Breast epithelium (tissue), 3 donors: ENCODE measurements at regions not wholly inside any gene's neighbourhood (a gene's known extent, or its start where the extent isn't known, plus 50 kb on each side); places are given as distances from the start of the nearest gene placed in this dataset.

Experiments used
- POLR2A ChIP-seq: fragments of 450-650 bp; IDR thresholded peaks from one replicate; pipeline ENCODE4 v1.6.1; 2016; ENCODE audit warnings: antibody characterized with exemption, mild to moderate bottlenecking, moderate library complexity
- POLR2AphosphoS5 ChIP-seq, 3 donors: sonication (generic); formaldehyde crosslinking; IDR thresholded peaks; one replicate each; pipeline ENCODE4 v1.6.1; 2017; ENCODE audit warnings: antibody characterized with exemption in 3 of 3
- TF ChIP-seq, protein P1 (sequence below), 3 donors: fragments of 450-650 bp; IDR thresholded peaks; one replicate each; pipeline ENCODE4 v1.5.1; 2016 to 2017; ENCODE audit warnings: antibody characterized with exemption in 3 of 3, mild to moderate bottlenecking in 3 of 3, moderate library complexity in 3 of 3

DNA sequence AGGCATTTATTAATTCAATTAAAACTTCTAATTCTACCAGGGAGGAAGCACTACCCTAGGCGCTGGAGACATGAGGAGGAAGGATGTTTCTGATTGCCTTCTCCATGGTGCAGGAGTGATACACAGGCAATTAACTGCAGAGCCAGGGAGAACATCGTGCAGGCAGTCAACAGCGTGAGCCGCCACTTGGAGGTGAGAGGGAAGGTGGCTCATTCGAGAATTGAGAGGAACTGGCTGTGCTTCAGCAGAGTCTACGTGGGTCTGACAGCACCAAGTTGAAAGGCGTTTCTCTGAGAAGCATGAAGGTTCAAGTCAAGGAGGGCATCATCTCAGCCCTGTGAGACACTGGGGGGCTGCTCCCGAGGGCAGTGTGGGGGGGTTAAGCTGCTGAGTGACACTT lies 388.7 kb upstream of the MYT1L start:
- TF ChIP-seq POLR2AphosphoS5 (IDR thresholded peaks at IDR 0.05) (no peak), POLR2A (no peak)
- TF ChIP-seq, protein P1, sequence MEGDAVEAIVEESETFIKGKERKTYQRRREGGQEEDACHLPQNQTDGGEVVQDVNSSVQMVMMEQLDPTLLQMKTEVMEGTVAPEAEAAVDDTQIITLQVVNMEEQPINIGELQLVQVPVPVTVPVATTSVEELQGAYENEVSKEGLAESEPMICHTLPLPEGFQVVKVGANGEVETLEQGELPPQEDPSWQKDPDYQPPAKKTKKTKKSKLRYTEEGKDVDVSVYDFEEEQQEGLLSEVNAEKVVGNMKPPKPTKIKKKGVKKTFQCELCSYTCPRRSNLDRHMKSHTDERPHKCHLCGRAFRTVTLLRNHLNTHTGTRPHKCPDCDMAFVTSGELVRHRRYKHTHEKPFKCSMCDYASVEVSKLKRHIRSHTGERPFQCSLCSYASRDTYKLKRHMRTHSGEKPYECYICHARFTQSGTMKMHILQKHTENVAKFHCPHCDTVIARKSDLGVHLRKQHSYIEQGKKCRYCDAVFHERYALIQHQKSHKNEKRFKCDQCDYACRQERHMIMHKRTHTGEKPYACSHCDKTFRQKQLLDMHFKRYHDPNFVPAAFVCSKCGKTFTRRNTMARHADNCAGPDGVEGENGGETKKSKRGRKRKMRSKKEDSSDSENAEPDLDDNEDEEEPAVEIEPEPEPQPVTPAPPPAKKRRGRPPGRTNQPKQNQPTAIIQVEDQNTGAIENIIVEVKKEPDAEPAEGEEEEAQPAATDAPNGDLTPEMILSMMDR (IDR thresholded peaks at IDR 0.05), result no peak
